ENCODE measurements at regions not wholly inside any gene's neighbourhood (a gene's known extent, or its start where the extent isn't known, plus 50 kb on each side); places are given as distances from the start of the nearest gene placed in this dataset.

DNA sequence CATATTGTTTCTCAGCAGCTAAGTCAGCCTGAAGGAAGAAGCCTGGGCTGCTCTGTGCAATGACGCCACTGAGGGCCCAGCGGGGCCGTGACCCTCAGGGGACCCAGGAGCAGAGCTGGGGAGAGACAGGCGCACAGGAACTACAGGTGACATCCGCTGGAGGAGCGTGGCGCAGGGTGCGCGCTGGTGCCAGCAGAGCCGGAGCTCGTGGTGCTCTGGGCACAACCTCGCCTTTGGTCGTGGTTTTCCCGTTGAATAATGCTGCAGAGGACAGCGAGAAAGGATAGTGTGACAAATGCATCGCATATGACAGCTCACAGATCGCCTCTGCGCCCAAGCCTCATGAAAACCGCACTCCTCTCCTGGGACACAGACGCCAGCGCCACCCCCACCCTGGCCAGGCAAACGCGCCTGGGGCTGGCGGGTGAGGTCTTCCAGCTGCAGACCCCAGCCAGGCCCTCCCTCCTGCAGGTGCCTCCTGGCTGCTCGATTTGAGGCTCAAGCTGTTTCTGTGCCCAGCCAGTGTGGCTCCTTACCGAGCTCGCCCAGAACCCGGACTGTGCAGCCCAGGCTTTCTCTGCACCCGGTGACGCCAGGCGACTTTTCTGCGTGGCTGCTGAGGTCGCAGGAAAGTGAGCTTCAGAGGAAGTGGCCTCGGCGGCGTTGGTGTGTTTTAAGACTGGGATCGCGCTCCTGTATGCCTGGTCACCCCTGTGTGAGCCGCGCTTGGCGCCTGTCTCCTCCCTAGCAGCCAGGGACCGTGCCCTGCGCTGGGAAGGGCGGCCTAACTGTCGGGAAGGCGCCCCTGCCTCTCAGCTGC lies 583.1 kb upstream of the HS6ST1 start:
- TF ChIP-seq, protein P1, sequence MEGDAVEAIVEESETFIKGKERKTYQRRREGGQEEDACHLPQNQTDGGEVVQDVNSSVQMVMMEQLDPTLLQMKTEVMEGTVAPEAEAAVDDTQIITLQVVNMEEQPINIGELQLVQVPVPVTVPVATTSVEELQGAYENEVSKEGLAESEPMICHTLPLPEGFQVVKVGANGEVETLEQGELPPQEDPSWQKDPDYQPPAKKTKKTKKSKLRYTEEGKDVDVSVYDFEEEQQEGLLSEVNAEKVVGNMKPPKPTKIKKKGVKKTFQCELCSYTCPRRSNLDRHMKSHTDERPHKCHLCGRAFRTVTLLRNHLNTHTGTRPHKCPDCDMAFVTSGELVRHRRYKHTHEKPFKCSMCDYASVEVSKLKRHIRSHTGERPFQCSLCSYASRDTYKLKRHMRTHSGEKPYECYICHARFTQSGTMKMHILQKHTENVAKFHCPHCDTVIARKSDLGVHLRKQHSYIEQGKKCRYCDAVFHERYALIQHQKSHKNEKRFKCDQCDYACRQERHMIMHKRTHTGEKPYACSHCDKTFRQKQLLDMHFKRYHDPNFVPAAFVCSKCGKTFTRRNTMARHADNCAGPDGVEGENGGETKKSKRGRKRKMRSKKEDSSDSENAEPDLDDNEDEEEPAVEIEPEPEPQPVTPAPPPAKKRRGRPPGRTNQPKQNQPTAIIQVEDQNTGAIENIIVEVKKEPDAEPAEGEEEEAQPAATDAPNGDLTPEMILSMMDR (IDR thresholded peaks at IDR 0.05; ENCODE audit: insufficient read depth, low read length) = no peak
- DNase-seq (ENCODE audit: low read depth) = no peak
- no peak overlapping the region for H3K4me3 ChIP-seq (ENCODE audit: low read depth, low read length)

DNA sequence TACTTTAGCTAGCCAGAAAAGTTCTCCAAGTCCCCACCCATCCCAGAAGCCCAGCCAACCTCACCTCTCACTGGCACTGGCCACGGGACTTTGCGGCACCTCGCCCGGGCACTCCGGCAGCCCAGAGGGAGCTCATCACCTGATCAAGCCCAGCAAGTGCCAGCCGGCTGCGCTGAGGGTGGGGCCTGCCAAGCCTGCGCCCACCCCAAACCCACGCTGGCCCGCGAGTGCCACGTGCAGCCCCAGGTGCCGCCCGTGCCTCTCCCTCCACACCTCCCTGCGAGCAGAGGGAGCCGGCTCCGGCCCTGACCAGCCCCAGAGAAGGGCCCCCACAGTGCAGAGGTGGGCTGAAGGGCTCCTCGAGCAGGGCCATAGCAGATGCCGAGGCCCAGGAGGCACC lies 585.0 kb upstream of the HS6ST1 start:
- H3K4me3 ChIP-seq (ENCODE audit: low read depth, low read length) = no peak overlapping the region
- DNase-seq (ENCODE audit: low read depth) = no peak
- TF ChIP-seq, protein P1 (IDR thresholded peaks at IDR 0.05; ENCODE audit: insufficient read depth, low read length) = no peak

DNA sequence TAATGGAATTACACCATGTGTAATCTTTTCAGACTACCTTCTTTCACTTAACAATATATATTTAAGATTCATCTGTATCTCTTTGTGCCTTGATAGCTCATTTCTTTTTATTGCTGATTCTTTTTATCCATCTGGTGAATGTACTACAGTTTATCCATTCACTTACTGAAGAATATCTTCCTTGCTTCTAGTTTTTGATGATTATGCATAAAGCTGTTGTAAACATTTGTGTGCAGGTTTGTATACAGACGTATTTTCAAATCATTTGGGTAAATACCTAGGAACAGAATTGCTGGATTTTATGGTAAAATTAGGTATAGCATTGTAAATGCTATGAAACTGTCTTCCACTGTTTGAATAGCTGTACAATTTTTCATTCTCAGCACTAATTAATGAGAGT lies 592.6 kb upstream of the HS6ST1 start:
- TF ChIP-seq, protein P1 (IDR thresholded peaks at IDR 0.05; ENCODE audit: insufficient read depth, low read length) = no peak

DNA sequence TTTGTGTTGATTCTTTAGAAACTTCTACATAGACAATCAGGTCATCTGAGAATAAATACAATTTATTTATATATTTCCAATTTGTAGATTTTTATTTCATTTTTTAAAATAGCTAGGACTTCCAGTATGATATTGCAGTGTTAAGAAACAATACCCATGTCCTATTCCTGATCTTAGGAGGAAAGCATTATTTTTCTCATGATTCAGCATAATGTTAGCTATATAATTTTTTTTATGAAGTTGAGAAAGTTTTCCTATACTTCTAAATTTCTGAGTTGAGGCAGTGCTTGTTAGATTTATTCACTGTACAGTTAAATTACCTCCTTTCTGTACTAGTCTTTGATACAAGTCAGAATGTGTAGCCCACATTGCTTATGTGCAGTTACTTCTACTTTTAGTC lies 595.7 kb upstream of the HS6ST1 start:
- H3K4me3 ChIP-seq (ENCODE audit: low read depth, low read length) = no peak overlapping the region
- DNase-seq (ENCODE audit: low read depth) = no peak
- TF ChIP-seq, protein P1 (IDR thresholded peaks at IDR 0.05; ENCODE audit: insufficient read depth, low read length) = no peak

More for the DNA sequence above, 592.6 kb upstream of the HS6ST1 start:
- no peak overlapping the region for H3K4me3 ChIP-seq (ENCODE audit: low read depth, low read length)
- DNase-seq (ENCODE audit: low read depth) = no peak

DNA sequence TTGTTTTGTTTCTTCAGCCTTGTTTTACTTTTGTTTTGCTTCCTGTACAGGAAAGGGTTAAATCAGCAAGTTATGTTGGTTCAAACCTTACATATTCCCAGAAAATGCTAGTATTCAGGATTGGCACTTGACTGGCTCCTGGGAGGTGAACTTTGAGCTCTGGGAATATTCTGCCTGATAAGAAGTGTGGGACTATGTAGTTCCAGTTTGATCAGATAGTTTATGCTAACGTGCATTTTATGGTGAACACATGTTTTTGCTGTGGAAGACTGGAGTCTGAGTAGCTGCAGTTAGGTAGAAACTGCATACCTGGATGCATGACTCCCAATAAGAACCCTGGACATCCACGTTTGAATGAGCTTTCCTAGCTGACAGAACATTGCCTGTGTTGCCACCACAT lies 603.1 kb upstream of the HS6ST1 start:
- TF ChIP-seq, protein P1 (IDR thresholded peaks at IDR 0.05; ENCODE audit: insufficient read depth, low read length) = no peak
- H3K4me3 ChIP-seq (ENCODE audit: low read depth, low read length) = no peak overlapping the region
- no peak for DNase-seq (ENCODE audit: low read depth)

DNA sequence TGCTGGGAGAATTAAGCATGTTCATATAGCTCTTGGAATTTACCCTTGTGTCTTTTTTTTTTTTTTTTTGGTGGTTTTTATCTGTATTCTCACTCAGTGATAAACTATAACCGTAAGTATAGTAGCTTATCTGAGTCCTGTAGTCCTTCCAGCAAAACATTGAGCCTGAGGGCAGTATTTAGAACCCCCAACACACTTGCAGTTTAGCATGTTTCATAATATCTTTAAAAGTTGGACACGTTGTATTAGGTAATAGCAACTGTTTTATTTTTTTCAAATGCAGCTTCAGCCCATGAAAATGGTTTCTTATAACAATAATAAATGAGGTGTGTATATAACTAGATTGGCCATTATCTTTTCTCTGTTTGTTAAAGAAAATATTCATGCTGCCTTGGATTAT lies 603.5 kb upstream of the HS6ST1 start:
- DNase-seq (ENCODE audit: low read depth) = no peak
- H3K4me3 ChIP-seq (ENCODE audit: low read depth, low read length) = no peak overlapping the region
- TF ChIP-seq, protein P1 (IDR thresholded peaks at IDR 0.05; ENCODE audit: insufficient read depth, low read length) = no peak

DNA sequence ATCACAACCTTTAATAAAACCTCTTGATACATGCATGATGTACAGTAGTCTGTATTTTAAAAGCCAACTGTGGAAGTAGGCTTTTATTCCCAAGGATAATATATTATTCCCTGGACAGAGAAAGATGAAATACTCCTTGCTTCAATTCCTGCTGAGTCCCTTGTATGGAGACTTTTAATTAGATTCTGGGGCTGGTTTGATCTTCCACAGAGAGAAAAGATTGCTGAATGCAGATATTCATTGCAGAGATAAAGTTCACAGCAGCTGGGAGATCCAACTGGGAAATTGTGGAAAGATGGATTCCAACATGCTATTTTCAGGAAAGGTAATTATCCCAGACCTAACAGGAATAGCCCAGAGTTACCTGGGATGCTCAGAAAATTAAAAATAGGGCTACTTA lies 607.0 kb upstream of the HS6ST1 start:
- TF ChIP-seq, protein P1 (IDR thresholded peaks at IDR 0.05; ENCODE audit: insufficient read depth, low read length) = no peak
- no peak overlapping the region for H3K4me3 ChIP-seq (ENCODE audit: low read depth, low read length)
- DNase-seq (ENCODE audit: low read depth) = no peak

Measured in fibroblast of the aortic adventitia (primary cell).